ENCODE measurements at regions not wholly inside any gene's neighbourhood (a gene's known extent, or its start where the extent isn't known, plus 50 kb on each side); places are given as distances from the start of the nearest gene placed in this dataset.

GRCh38 chr9:28365020-28365640 is 791.8 kb upstream of the C9orf72 start:
- TF ChIP-seq, protein P1, sequence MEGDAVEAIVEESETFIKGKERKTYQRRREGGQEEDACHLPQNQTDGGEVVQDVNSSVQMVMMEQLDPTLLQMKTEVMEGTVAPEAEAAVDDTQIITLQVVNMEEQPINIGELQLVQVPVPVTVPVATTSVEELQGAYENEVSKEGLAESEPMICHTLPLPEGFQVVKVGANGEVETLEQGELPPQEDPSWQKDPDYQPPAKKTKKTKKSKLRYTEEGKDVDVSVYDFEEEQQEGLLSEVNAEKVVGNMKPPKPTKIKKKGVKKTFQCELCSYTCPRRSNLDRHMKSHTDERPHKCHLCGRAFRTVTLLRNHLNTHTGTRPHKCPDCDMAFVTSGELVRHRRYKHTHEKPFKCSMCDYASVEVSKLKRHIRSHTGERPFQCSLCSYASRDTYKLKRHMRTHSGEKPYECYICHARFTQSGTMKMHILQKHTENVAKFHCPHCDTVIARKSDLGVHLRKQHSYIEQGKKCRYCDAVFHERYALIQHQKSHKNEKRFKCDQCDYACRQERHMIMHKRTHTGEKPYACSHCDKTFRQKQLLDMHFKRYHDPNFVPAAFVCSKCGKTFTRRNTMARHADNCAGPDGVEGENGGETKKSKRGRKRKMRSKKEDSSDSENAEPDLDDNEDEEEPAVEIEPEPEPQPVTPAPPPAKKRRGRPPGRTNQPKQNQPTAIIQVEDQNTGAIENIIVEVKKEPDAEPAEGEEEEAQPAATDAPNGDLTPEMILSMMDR (IDR thresholded peaks at IDR 0.05; ENCODE audit: low read depth, low read length, poor library complexity, severe bottlenecking): no peak
- TF ChIP-seq EZH2phosphoT487 (IDR thresholded peaks at IDR 0.05; ENCODE audit: borderline replicate concordance, low read length): no peak

Measured in DOHH2 (cell line).